ENCODE measurements at regions not wholly inside any gene's neighbourhood (a gene's known extent, or its start where the extent isn't known, plus 50 kb on each side); places are given as distances from the start of the nearest gene placed in this dataset.

DNA sequence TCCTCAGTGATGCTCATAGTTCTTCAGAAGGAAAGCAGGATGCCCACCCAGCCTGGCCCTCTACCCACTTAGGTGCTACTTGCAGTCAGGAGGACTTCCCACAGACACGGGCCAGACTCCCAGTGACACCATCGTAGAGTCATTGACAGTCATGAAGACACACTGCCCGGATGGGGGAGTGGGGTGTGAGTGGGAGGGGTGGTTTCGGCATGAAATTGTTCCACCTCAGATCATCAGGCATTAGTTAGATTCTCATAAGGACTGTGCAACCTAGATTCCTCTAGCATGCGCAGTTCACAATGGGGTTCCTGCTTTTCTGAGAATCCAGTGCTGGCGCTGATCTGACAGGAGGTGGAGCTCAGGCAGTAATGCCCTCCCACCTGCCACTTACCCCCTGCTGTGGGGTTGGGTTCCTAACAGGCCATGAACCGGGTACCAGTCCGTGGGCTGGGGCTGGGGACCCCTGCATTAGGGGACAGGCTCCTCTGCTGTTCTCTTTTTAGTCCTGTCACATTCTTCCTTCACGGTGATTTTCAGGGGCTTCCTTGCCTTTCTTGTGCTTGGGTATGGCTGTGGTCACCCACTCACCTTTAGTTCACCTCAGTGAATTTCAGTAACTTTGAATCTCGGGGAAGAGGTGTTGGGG is 88.2 kb upstream of the ANKRD55 start:
- H3K4me3 Mint-ChIP-seq, result no peak overlapping the region
- Histone ChIP-seq H4K91ac (ENCODE audit: insufficient read length, low read depth, low read length) (no peak overlapping the region), H2BK120ac (ENCODE audit: low read depth, low read length, poor library complexity, severe bottlenecking) (no peak overlapping the region), H3K4me1 (ENCODE audit: insufficient read depth, low read length) (no peaks in the 10 kb centered on the region), H3K18ac (ENCODE audit: insufficient read length, low read depth, low read length) (no peak overlapping the region), H3K4ac (ENCODE audit: low read depth, low read length) (no peak overlapping the region), H4K5ac (ENCODE audit: insufficient read length, low read depth, low read length) (no peak overlapping the region), H4K8ac (replicated peaks; ENCODE audit: insufficient read length, low read depth, low read length) (no peak overlapping the region), H3T11ph (ENCODE audit: low read length) (no peak overlapping the region), H3K56ac (ENCODE audit: insufficient read length, low read depth, low read length) (no peak overlapping the region), H2BK20ac (ENCODE audit: low read depth, low read length, poor library complexity, severe bottlenecking) (no peak overlapping the region), H4K20me1 (ENCODE audit: control insufficient read depth, insufficient read depth, insufficient read length) (no peaks in the 10 kb centered on the region), H3K27ac (ENCODE audit: insufficient read length, low read depth, low read length) (no peak overlapping the region), H3K79me2 (ENCODE audit: insufficient read depth, low read length) (no peaks in the 10 kb centered on the region), H2AFZ (ENCODE audit: low read length) (no peak overlapping the region), H3K79me1 (ENCODE audit: insufficient read depth, low read depth, low read length, poor library complexity, severe bottlenecking) (no peaks in the 10 kb centered on the region), H3K27me3 (ENCODE audit: insufficient read depth, low read length) (no peaks in the 10 kb centered on the region), H2BK5ac (ENCODE audit: insufficient read length, low read length) (no peak overlapping the region), H2AK5ac (ENCODE audit: insufficient read length, low read length) (no peak overlapping the region), H3K23me2 (ENCODE audit: insufficient read length, low read depth, low read length, poor library complexity, severe bottlenecking) (no peaks in the 10 kb centered on the region), H3K9me3 (ENCODE audit: control insufficient read depth, low read depth, low read length) (no peaks in the 10 kb centered on the region), H2BK12ac (ENCODE audit: insufficient read length, low read depth, low read length) (no peak overlapping the region), H2BK15ac (ENCODE audit: low read depth, low read length) (no peak overlapping the region), H3K4me2 (ENCODE audit: insufficient read depth, insufficient read length, low read length) (no peak overlapping the region), H3K23ac (ENCODE audit: insufficient read length, low read depth, low read length) (no peak overlapping the region), H3K14ac (ENCODE audit: insufficient read depth, low read length) (no peak overlapping the region), H3K9ac (ENCODE audit: extremely low read depth, insufficient read length, low read length) (no peak overlapping the region)
- H3K36me3 Mint-ChIP-seq (ENCODE audit: insufficient read depth in 1 of 3, low read depth in 3 of 3), result no peaks in the 10 kb centered on the region
- no peak overlapping the region for H3K27ac Mint-ChIP-seq
- DNase-seq, result no peak
- no peaks in the 10 kb centered on the region for H3K9me3 Mint-ChIP-seq
- no peaks in the 10 kb centered on the region for H3K27me3 Mint-ChIP-seq (ENCODE audit: low read depth)
- TF ChIP-seq, protein P1, sequence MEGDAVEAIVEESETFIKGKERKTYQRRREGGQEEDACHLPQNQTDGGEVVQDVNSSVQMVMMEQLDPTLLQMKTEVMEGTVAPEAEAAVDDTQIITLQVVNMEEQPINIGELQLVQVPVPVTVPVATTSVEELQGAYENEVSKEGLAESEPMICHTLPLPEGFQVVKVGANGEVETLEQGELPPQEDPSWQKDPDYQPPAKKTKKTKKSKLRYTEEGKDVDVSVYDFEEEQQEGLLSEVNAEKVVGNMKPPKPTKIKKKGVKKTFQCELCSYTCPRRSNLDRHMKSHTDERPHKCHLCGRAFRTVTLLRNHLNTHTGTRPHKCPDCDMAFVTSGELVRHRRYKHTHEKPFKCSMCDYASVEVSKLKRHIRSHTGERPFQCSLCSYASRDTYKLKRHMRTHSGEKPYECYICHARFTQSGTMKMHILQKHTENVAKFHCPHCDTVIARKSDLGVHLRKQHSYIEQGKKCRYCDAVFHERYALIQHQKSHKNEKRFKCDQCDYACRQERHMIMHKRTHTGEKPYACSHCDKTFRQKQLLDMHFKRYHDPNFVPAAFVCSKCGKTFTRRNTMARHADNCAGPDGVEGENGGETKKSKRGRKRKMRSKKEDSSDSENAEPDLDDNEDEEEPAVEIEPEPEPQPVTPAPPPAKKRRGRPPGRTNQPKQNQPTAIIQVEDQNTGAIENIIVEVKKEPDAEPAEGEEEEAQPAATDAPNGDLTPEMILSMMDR (conservative IDR thresholded peaks at IDR 0.05), result no peak
- peaks cover 0 to 7% of the 10 kb centered on the region in 2 experiments; a peak in 2 of 4 replicates for H3K4me1 Mint-ChIP-seq
- no CpG with 5 or more reads among the region's 10 CpGs for WGBS (ENCODE audit: extremely low coverage, insufficient read length, low lambda C conversion rate)

Measured in H9 (cell line).